Mesodermal cell (in vitro differentiated cells): ENCODE measurements at regions not wholly inside any gene's neighbourhood (a gene's known extent, or its start where the extent isn't known, plus 50 kb on each side); places are given as distances from the start of the nearest gene placed in this dataset.
"Not testable (repeated sequence)": the region's sequence is repeated elsewhere in the genome, so short reads cannot be mapped to it uniquely, and the experiment has no call there.

Experiments used
- H3K27ac ChIP-seq: 2 replicates; pipeline ENCODE4 v1.7.0; 2013; ENCODE audit warnings: mild to moderate bottlenecking, low read depth, low read length, moderate library complexity; ENCODE audit not compliant: severe bottlenecking
- H3K36me3 ChIP-seq: 2 replicates; pipeline ENCODE4 v1.7.1; 2013; ENCODE audit warnings: mild to moderate bottlenecking, low read length, moderate library complexity; ENCODE audit not compliant: control insufficient read depth, insufficient read depth
- H3K4me1 ChIP-seq: one replicate; pipeline ENCODE4 v1.7.1; 2013; ENCODE audit warnings: mild to moderate bottlenecking, low read length; ENCODE audit not compliant: insufficient read depth, control insufficient read depth, poor library complexity, severe bottlenecking
- H3K4me3 ChIP-seq: 2 replicates; pipeline ENCODE4 v1.7.0; 2013; ENCODE audit warnings: low read length, control low read depth, mild to moderate bottlenecking; ENCODE audit not compliant: insufficient read depth, poor library complexity, severe bottlenecking; ENCODE audit errors: extremely low read depth
- H3K9me3 ChIP-seq: 2 replicates; pipeline ENCODE4 v1.7.1; 2013; ENCODE audit warnings: mild to moderate bottlenecking, low read length, moderate library complexity; ENCODE audit not compliant: control insufficient read depth
- WGBS, 2 experiments: methylation state at CpG; one replicate each; pipeline ENCODE4 v1.1.5; 2013; ENCODE audit warnings: missing lambda C conversion rate in 2 of 2; ENCODE audit not compliant: insufficient coverage in 2 of 2; 5-methylcytosine and 5-hydroxymethylcytosine counted together

DNA sequence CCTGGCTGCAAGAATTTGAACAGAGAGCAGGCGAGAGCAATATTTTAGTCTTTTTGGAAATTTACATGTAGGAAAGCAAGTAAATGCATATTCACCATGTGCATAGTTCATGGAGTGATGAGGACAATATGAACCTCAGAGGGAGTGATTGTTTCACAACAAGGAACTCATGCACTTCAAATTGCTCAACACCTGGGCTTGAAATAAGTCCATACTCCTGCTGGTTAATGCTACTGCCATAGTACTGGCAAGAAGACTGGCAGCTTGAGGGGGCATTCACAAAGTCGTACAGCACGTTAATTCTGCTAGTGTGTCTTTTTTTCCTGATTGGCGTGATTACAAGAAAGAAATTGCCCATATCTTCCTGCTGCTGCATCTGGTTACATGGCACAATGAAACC is 267.6 kb downstream of the PCDH17 start:
- WGBS, 2 experiments: 94 to 100% methylated on average over 1 to 2 of the region's 4 CpGs
- Histone ChIP-seq H3K36me3 (no peaks in the 10 kb centered on the region), H3K4me3 (no peak overlapping the region), H3K9me3 (no peaks in the 10 kb centered on the region), H3K27ac (no peak overlapping the region), H3K4me1 (no peaks in the 10 kb centered on the region)

DNA sequence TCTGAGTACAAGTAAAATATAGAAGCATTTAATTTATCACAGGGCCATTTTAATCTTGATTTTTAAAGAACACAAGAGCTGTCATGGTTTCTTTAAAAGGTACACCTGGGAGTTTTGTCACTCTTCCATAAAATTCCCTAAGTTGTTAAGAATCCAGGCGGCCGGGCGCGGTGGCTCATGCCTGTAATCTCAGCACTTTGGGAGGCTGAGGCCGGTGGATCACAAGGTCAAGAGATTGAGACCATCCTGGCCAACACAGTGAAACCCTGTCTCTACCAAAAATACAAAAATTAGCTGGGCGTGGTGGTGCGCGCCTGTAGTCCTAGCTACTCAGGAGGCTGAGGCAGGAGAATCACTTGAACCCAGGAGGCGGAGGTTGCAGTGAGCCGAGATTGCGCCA is 278.3 kb downstream of the PCDH17 start:
- not testable (repeated sequence) for H3K4me3 ChIP-seq, H3K36me3 ChIP-seq, H3K27ac ChIP-seq, H3K4me1 ChIP-seq, H3K9me3 ChIP-seq
- WGBS, 2 experiments: 92 to 95% methylated on average over 7 to 8 of the region's 11 CpGs

DNA sequence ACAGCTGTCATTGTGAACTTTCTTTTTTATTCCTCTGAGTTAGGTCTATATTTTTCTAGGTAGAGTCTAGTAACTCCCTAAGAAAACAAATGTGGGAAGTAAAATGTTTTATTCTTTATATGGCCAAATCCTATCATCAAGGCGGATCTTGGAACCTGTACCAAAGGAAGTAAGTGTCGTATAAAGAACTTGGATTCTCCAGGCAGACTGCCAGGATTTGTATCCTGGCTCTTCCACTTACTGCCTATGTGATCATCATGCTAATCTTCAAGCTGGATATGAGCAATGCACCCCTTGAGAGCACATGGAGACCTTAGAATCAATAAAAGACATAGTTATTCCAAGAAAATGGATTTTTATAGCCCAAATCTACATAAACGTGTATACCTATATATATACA is 286.5 kb downstream of the PCDH17 start:
- Histone ChIP-seq H3K4me1 (peaks cover 3% of the 10 kb centered on the region), H3K4me3 (no peak overlapping the region), H3K36me3 (no peaks in the 10 kb centered on the region), H3K9me3 (no peaks in the 10 kb centered on the region), H3K27ac (no peak overlapping the region)
- WGBS, 2 experiments: 87 to 100% methylated on average over 2 of the region's 3 CpGs

DNA sequence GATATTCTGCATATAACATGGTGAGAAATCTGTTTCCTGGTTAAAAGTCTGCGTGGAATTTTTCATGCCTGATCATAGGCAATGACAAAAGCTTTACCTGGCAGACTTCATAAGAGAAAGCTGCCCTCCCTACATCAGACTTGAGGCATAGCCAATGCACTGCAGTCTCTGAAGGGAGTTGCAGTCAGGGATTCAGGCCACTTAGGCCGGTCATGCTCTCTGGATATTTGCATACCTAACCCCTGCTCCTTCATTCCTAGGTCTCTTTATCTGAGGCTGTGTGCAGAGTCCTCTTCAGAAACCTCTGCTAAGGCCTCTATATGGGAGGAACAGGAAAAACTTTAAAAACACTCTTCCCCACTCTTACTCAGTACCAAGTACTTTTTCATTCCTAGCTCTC is 287.4 kb downstream of the PCDH17 start:
- no peak overlapping the region for H3K4me3 ChIP-seq
- 75 to 88% methylated on average over 1 to 2 of the region's 2 CpGs for WGBS, 2 experiments
- no peaks in the 10 kb centered on the region for H3K36me3 ChIP-seq
- H3K4me1 ChIP-seq: peaks cover 3% of the 10 kb centered on the region
- H3K27ac ChIP-seq: no peak overlapping the region
- no peaks in the 10 kb centered on the region for H3K9me3 ChIP-seq

DNA sequence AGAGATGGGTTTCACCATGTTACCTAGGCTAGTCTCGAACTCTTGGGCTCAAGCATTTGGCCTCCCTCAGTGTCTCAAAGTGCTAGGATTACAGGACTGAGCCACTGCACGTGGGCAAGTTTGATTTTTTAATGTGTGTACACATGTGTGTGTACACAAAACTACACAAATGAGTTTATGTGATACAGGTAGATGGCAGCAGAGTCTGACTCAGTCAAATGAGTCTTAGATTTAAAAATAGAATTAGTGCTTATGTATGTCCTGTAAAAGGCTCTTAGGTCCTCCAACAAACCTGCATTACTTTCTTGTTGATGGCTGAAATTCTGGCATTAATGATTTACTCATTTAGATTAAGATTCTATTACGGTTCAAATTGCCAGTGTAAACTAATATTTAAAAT is 293.7 kb downstream of the PCDH17 start:
- Histone ChIP-seq H3K27ac (no peak overlapping the region), H3K36me3 (no peaks in the 10 kb centered on the region), H3K9me3 (no peaks in the 10 kb centered on the region), H3K4me1 (no peaks in the 10 kb centered on the region), H3K4me3 (no peak overlapping the region)
- 80% methylated on average over 2 of the region's 3 CpGs; no CpG with 5 or more reads in 1 of the 2 experiments for WGBS, 2 experiments

DNA sequence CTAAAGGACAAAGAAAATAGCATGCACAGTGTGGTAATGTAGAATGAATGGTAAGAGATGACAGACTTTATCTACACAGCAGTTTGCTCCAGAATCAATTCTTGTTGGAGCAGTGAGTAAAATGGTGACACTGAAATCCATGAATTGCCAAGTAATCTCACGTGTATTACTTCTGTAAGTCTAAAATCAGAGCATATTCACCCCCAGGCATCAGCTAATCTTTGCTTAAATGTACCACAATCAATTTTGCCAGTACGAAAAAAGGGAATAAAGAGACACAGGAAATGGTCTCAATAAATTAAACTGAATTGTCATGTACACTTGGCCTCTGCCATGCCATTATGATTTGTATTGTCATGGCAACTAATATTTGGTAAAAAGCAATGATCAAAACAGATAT is 294.2 kb downstream of the PCDH17 start:
- H3K36me3 ChIP-seq: no peaks in the 10 kb centered on the region
- no peak overlapping the region for H3K27ac ChIP-seq
- H3K9me3 ChIP-seq: no peaks in the 10 kb centered on the region
- 75% methylated on average over 1 of the region's 2 CpGs; no CpG with 5 or more reads in 1 of the 2 experiments for WGBS, 2 experiments
- no peaks in the 10 kb centered on the region for H3K4me1 ChIP-seq
- no peak overlapping the region for H3K4me3 ChIP-seq

DNA sequence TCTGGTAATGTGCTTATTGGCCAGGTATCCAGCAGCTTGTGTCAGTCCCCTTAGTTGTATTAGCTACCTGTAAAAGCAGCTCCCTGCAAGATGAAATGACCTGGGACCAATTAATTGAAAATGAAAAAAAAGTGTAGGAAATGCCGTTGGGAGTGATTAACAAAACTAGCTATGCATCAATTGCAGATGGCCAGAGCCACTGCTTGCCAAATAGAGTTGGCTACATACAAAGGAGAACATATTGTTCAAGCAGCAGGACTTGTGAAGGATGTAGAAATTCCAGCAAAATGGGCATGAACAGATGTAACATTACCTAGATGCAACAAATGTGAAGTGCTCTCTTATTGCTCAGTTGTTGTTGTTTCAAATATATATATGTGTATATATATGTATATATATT is 300.5 kb downstream of the PCDH17 start:
- H3K27ac ChIP-seq: no peak overlapping the region
- WGBS, 2 experiments: 80 to 100% methylated on average over 1 of the region's 1 CpG
- H3K4me1 ChIP-seq: no peaks in the 10 kb centered on the region
- no peaks in the 10 kb centered on the region for H3K9me3 ChIP-seq
- H3K36me3 ChIP-seq: no peaks in the 10 kb centered on the region
- H3K4me3 ChIP-seq: no peak overlapping the region

DNA sequence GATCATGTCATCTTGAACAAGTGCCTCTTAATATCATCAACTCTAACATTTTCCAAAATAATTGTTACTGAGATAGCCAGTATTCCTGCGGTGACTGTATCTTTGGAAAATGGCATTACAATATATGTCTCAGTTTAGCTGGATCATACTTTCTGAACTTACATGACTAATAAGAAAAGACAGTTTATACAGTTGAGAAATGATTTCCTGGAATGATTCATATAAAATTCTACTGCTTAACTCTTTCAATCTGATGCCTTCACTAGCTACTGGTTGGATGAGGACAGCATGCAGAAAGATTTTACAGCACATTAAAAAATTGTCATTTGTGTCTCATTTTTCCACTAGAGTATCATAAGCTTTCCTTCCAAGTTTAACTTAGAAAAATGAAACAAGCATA is 302.1 kb downstream of the PCDH17 start:
- Histone ChIP-seq H3K4me1 (no peaks in the 10 kb centered on the region), H3K36me3 (no peaks in the 10 kb centered on the region), H3K9me3 (no peaks in the 10 kb centered on the region), H3K4me3 (no peak overlapping the region), H3K27ac (no peak overlapping the region)
- WGBS, 2 experiments: no CpG with 5 or more reads among the region's 1 CpG

DNA sequence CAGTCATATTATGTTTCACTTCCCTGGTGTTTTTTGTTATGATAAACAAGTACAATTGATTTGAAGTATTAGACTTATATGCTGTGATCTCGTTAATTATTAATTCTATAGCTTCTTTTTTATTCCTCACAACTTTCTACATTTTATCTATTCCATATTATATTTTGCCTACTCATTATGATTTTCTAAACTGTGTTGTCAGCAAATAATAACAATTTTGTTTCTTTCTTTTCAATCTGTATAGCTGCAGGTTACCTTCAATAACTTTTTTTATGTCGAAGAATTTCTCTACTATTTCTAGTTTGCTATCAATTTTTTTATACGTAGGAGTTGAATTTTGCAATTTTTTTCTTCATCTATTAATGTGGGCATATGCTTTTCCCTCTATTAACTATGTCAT is 304.4 kb downstream of the PCDH17 start:
- Histone ChIP-seq H3K4me3 (no peak overlapping the region), H3K4me1 (no peaks in the 10 kb centered on the region), H3K9me3 (no peaks in the 10 kb centered on the region), H3K36me3 (no peaks in the 10 kb centered on the region), H3K27ac (no peak overlapping the region)
- WGBS, 2 experiments: no CpG with 5 or more reads among the region's 3 CpGs

DNA sequence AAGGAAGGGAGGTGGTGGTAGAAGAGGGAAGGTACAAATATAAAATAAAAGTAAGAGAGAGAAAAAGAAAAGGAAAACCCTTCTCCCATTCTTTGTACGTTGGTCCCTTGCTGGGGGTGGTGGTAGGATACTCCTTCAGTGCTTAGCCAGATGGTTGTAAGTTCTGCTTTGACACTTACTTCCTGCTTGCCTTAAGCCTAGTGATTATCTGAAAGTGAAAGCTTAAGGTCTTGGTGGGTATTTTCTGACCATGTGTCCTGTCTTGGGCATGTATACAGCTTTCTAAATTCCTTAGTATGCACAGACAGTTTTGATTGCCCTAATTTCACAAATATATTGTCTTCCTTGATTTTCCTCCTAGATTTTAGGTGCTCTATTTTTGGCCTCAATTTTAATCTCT is 314.8 kb downstream of the PCDH17 start:
- Histone ChIP-seq H3K4me3 (no peak overlapping the region), H3K9me3 (peaks cover 5% of the 10 kb centered on the region), H3K4me1 (no peaks in the 10 kb centered on the region), H3K36me3 (no peaks in the 10 kb centered on the region), H3K27ac (no peak overlapping the region)
- 50% methylated on average over 1 of the region's 1 CpG; no CpG with 5 or more reads in 1 of the 2 experiments for WGBS, 2 experiments

DNA sequence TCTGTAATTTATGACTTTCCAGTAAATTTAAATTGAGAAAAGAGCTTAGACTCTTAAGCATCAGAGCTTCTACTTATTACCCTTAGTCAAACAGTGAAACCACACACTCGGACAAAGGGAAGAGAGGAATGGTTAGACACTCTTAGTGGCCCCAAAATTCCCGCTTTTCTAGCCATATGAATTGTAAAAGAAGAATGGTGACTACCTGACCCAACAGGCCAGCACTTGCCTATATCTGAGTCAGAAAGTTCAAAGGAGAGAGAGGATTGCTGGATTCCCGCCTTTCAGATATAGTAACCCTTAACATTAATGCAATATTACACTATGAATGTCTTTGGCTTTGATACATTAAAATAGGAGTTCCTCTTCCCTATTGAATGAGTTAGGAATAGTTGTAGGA is 317.3 kb downstream of the PCDH17 start:
- H3K9me3 ChIP-seq: peaks cover 10% of the 10 kb centered on the region
- H3K27ac ChIP-seq: no peak overlapping the region
- no peak overlapping the region for H3K4me3 ChIP-seq
- no peaks in the 10 kb centered on the region for H3K4me1 ChIP-seq
- H3K36me3 ChIP-seq: no peaks in the 10 kb centered on the region
- WGBS, 2 experiments: no CpG with 5 or more reads among the region's 3 CpGs

DNA sequence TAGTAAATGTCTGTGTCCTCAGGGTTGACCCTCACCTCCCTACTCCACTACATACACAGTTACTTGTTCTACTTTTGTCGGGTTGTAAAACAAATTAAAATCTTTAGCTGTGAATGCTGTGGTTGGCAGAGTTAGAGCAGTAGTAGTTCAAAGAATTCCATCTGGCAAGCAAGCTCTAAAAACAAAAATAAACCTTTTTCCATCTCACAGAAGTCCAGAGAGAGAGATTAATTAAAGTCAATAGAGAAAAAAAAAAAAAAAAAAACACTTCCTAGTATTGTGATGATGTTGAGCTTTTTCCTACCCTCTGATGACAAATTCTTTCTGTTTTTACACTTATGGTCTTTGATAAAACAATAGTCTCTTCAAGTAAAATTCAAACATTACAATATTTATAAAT is 338.4 kb downstream of the PCDH17 start:
- H3K9me3 ChIP-seq: peaks cover 4% of the 10 kb centered on the region
- H3K27ac ChIP-seq: no peak overlapping the region
- no peak overlapping the region for H3K4me3 ChIP-seq
- no CpG with 5 or more reads among the region's 1 CpG for WGBS, 2 experiments
- H3K4me1 ChIP-seq: no peaks in the 10 kb centered on the region
- H3K36me3 ChIP-seq: no peaks in the 10 kb centered on the region
